ENCODE measurements at regions not wholly inside any gene's neighbourhood (a gene's known extent, or its start where the extent isn't known, plus 50 kb on each side); places are given as distances from the start of the nearest gene placed in this dataset.

DNA sequence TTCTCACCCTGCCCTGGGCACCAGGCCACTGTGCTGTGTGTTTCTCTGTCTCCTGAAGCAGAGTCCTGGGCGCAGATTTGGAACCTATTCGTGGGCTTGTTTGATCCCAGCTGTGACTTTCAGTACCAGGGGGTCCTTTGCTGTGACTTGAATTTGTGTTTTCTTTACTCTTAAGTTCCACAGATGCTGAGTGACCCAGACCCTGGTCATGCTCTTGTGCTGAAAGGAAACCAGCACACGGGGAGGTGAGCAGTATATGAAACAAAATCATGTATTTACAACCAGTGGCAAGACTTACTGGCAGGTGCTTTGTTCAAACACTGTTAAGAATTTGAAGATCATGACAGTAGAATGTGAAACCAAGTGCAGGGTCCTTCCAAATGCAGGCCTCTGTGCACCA is 89.2 kb upstream of the PRSS58 start (continued):
- TF ChIP-seq, protein P1, sequence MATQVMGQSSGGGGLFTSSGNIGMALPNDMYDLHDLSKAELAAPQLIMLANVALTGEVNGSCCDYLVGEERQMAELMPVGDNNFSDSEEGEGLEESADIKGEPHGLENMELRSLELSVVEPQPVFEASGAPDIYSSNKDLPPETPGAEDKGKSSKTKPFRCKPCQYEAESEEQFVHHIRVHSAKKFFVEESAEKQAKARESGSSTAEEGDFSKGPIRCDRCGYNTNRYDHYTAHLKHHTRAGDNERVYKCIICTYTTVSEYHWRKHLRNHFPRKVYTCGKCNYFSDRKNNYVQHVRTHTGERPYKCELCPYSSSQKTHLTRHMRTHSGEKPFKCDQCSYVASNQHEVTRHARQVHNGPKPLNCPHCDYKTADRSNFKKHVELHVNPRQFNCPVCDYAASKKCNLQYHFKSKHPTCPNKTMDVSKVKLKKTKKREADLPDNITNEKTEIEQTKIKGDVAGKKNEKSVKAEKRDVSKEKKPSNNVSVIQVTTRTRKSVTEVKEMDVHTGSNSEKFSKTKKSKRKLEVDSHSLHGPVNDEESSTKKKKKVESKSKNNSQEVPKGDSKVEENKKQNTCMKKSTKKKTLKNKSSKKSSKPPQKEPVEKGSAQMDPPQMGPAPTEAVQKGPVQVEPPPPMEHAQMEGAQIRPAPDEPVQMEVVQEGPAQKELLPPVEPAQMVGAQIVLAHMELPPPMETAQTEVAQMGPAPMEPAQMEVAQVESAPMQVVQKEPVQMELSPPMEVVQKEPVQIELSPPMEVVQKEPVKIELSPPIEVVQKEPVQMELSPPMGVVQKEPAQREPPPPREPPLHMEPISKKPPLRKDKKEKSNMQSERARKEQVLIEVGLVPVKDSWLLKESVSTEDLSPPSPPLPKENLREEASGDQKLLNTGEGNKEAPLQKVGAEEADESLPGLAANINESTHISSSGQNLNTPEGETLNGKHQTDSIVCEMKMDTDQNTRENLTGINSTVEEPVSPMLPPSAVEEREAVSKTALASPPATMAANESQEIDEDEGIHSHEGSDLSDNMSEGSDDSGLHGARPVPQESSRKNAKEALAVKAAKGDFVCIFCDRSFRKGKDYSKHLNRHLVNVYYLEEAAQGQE (IDR thresholded peaks at IDR 0.05; ENCODE audit: unreplicated experiment) = no peak
- TF ChIP-seq, protein P2, sequence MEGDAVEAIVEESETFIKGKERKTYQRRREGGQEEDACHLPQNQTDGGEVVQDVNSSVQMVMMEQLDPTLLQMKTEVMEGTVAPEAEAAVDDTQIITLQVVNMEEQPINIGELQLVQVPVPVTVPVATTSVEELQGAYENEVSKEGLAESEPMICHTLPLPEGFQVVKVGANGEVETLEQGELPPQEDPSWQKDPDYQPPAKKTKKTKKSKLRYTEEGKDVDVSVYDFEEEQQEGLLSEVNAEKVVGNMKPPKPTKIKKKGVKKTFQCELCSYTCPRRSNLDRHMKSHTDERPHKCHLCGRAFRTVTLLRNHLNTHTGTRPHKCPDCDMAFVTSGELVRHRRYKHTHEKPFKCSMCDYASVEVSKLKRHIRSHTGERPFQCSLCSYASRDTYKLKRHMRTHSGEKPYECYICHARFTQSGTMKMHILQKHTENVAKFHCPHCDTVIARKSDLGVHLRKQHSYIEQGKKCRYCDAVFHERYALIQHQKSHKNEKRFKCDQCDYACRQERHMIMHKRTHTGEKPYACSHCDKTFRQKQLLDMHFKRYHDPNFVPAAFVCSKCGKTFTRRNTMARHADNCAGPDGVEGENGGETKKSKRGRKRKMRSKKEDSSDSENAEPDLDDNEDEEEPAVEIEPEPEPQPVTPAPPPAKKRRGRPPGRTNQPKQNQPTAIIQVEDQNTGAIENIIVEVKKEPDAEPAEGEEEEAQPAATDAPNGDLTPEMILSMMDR (conservative IDR thresholded peaks at IDR 0.05; ENCODE audit: low read depth in 2 of 2) = no peak
- TF ChIP-seq STAT1 (IDR thresholded peaks at IDR 0.05; ENCODE audit: unreplicated experiment) = no peak
- TF ChIP-seq, protein P3, sequence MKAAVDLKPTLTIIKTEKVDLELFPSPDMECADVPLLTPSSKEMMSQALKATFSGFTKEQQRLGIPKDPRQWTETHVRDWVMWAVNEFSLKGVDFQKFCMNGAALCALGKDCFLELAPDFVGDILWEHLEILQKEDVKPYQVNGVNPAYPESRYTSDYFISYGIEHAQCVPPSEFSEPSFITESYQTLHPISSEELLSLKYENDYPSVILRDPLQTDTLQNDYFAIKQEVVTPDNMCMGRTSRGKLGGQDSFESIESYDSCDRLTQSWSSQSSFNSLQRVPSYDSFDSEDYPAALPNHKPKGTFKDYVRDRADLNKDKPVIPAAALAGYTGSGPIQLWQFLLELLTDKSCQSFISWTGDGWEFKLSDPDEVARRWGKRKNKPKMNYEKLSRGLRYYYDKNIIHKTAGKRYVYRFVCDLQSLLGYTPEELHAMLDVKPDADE (IDR thresholded peaks at IDR 0.05) = no peak
- TF ChIP-seq EZH2 (IDR thresholded peaks at IDR 0.05; ENCODE audit: low read depth, unreplicated experiment) = no peak
- no peak for TF ChIP-seq ZNF114 (CRISPR knock-in tag; IDR thresholded peaks at IDR 0.05)

DNA sequence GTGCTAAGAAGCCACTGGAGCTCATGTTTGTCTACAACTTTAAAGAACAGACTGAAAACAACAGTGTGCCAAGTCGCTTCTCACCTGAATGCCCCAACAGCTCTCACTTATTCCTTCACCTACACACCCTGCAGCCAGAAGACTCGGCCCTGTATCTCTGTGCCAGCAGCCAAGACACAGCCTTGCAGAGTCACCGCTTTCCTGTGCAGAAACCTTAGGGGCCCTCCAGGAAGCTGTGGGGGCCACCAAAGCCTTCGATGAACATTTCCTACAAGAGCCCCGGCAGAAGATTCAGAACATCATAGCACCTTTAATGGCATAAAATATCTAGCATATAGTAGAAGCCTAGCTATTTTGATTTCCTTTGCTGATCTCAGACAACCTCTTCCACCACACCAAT is 88.0 kb upstream of the PRSS58 start:
- no peaks in the 10 kb centered on the region for H3K9me3 Mint-ChIP-seq
- H3K36me3 ChIP-seq (ENCODE audit: insufficient read depth) = no peaks in the 10 kb centered on the region
- no peaks in the 10 kb centered on the region for H4K20me1 ChIP-seq (replicated peaks; ENCODE audit: insufficient read depth)
- no peak overlapping the region for H3K27ac Mint-ChIP-seq
- DNase-seq (ENCODE audit: low spot score) (no peak), ATAC-seq (no peak)
- TF ChIP-seq ZNF331 (CRISPR knock-in tag; IDR thresholded peaks at IDR 0.05; ENCODE audit: low read depth) = no peak
- TF ChIP-seq, protein P1 (IDR thresholded peaks at IDR 0.05; ENCODE audit: unreplicated experiment) = no peak
- TF ChIP-seq EZH2 (IDR thresholded peaks at IDR 0.05; ENCODE audit: low read depth, unreplicated experiment) = no peak
- TF ChIP-seq, protein P3 (IDR thresholded peaks at IDR 0.05) = no peak
- no peak for TF ChIP-seq JUNB (IDR thresholded peaks at IDR 0.05; ENCODE audit: unreplicated experiment)
- TF ChIP-seq STAT1 (IDR thresholded peaks at IDR 0.05; ENCODE audit: unreplicated experiment) = no peak
- TF ChIP-seq EZH2phosphoT487 (IDR thresholded peaks at IDR 0.05; ENCODE audit: unreplicated experiment) = no peak
- TF ChIP-seq NANOG (IDR thresholded peaks at IDR 0.05; ENCODE audit: borderline replicate concordance) = no peak
- no peaks in the 10 kb centered on the region for H3K27me3 ChIP-seq (ENCODE audit: insufficient read depth)
- H3K9me2 ChIP-seq (ENCODE audit: insufficient read depth) = no peaks in the 10 kb centered on the region
- peaks cover 14% of the 10 kb centered on the region for H3K4me1 Mint-ChIP-seq
- no peaks in the 10 kb centered on the region for H3K27me3 Mint-ChIP-seq (ENCODE audit: insufficient read depth, low read depth, poor library complexity)
- no peak overlapping the region for H3K4me3 ChIP-seq
- H3K27ac ChIP-seq (ENCODE audit: low read depth) = no peak overlapping the region
- H2AFZ ChIP-seq = peak overlapping the region; percentile 78; the same call in 1 of the 2 replicates
- no peak overlapping the region for H3K4me3 Mint-ChIP-seq
- H3K4me1 ChIP-seq (ENCODE audit: insufficient read depth) = peaks cover 14% of the 10 kb centered on the region; the same call in 1 of the 2 replicates
- H3F3A ChIP-seq (replicated peaks; ENCODE audit: low read depth) = no peaks in the 10 kb centered on the region
- no peak overlapping the region for H3K4me2 ChIP-seq
- no peaks in the 10 kb centered on the region for H3K36me3 Mint-ChIP-seq (ENCODE audit: low read depth)
- no peaks in the 10 kb centered on the region for H3K79me2 ChIP-seq (replicated peaks; ENCODE audit: insufficient read depth)

Measured in GM23338 (cell line).